GM12891 (cell line): ENCODE measurements at regions not wholly inside any gene's neighbourhood (a gene's known extent, or its start where the extent isn't known, plus 50 kb on each side); places are given as distances from the start of the nearest gene placed in this dataset.

Source experiments
- POLR2A ChIP-seq: IDR thresholded peaks from 2 replicates; pipeline ENCODE4 v1.6.1; 2011; ENCODE audit warnings: low read depth, low read length, control low read depth
- POLR2AphosphoS5 ChIP-seq: IDR thresholded peaks from 2 replicates; pipeline ENCODE4 v1.6.1; 2011; ENCODE audit warnings: low read depth, low read length, control low read depth
- POU2F2 ChIP-seq: IDR thresholded peaks from 2 replicates; pipeline ENCODE4 v1.6.1; 2011; ENCODE audit warnings: low read depth, mild to moderate bottlenecking, control low read depth, low read length, moderate library complexity
- SPI1 ChIP-seq: IDR thresholded peaks from 2 replicates; pipeline ENCODE4 v1.6.1; 2011; ENCODE audit warnings: low read depth, low read length, control low read depth
- TAF1 ChIP-seq: IDR thresholded peaks from 2 replicates; pipeline ENCODE4 v1.6.1; 2011; ENCODE audit warnings: low read depth, low read length, control low read depth

DNA sequence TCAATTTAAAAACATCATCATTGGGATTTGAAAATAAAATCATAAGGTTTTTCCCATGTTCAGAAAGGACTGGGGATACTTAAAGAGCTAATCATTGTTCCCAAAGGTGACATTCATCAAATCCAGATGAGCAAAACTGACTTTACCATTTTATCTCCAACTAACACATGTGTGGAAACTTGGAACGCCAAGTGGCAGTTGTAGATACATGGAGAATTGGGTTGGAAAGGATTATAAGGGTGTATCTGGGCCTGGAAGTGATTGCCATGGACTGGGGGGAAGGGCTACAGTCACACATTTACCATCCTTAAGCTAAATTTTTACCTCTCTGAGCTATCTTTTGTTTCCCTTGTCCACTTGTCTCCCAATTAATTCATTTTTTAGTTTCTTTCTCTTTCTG, 203.4 kb downstream of the SLC39A8 start:
- TF ChIP-seq POLR2A (no peak), TAF1 (no peak), POLR2AphosphoS5 (no peak), SPI1 (no peak), POU2F2 (no peak)
